DMS 273 treated with DMSO at 0.1 percent for 48 hours (cell line): ENCODE measurements at regions not wholly inside any gene's neighbourhood (a gene's known extent, or its start where the extent isn't known, plus 50 kb on each side); places are given as distances from the start of the nearest gene placed in this dataset.

Experiments used
- DNase-seq: peaks from one replicate; lab custom pipeline; 2025; lab: John Stamatoyannopoulos, UW

- DNase-seq = no peak
These were observed 211.5 kb upstream of the FOXN3 start for GRCh38 chr14:89628521-89628920.

DNA sequence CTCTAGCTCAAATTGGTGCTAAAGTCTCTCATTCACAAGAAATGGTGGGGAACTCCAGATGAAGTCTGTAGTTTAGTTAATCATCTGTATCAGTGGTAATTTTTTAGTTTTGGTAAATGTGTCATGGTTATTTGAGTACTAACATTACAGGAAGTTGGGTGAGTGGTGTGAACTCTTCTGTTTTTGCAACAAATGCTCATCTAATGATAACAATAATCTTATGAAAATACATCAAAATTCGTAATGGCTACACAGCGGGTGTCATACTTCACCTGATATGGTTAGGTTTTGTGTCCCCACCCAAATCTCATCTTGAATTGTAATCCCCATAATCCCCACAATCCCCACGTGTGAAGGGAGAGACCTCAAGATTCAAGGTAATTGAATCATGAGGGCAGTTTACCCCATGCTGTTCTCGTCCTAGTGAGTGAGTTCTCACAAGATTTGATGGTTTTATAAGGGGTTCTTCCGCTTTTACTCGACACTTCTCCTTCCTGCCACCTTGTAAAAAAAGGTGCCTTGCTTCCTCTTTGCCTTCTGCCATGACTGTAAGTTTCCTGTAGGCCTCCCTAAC is 209.3 kb upstream of the FOXN3 start:
- no peak for DNase-seq

DNA sequence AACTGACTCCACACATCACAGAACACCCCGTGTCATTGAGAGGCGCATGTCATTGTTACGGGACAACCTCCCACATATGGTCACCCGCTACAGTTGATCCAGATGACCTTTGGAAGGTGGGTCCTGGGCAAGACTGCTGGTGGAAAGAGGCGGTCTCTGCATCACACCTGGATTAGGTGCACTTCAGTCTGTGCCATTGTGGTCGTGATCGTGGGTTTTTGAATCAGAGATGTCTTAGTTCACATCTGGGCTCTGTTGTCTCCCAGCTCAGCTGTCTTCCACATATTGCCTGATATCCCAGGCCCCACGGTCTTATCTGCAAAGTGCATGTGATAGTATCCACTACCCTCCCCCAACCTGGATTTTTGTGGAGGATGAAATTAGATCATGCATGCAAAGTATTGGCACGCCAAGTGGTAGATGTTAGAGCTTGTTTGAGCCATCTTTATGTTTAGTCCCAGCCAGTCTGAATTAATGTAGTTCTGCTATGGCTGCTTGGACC is 208.7 kb upstream of the FOXN3 start:
- DNase-seq = no peak

GRCh38 chr14:89625244-89625713 is 208.2 kb upstream of the FOXN3 start:
- no peak for DNase-seq

DNA sequence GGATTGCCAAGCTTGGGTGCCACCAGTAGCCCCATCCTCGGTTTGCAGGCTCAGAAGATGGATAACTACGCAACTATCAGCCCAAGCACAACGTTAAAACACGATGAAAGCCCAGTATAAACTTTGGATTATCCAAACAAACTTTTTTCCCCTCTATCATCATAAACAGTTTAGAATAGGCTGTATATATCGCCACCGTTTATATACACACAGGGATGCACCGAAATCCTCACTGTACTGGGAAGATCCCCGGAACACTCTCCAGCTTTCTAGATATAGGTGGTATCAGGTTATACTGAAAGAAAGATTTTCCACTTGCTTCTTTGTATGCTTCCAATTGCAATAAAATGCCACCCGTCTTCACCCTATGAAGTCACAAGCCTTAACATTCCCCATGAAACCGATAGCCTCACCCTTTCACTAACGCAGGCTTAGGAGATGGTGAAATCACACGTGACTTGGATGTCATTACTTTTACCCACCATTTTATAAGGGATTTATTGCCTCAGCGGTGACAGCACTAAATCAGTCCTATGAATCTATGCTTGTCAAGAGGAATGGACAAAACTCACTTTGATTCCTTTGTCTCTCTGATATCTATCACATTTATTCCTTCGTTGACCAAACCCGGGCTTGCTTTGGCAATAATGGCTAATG is 207.6 kb upstream of the FOXN3 start:
- no peak for DNase-seq

GRCh38 chr14:89621791-89622638 is 205.0 kb upstream of the FOXN3 start:
- DNase-seq = no peak

- no peak for DNase-seq
These were observed 204.0 kb upstream of the FOXN3 start for GRCh38 chr14:89621009-89621421.

GRCh38 chr14:89620436-89620835 is 203.4 kb upstream of the FOXN3 start:
- DNase-seq = no peak

- DNase-seq = no peak
These were observed 202.6 kb upstream of the FOXN3 start for GRCh38 chr14:89619596-89619995.

GRCh38 chr14:89618811-89619551 is 201.9 kb upstream of the FOXN3 start:
- DNase-seq = peak; percentile 23

- no peak for DNase-seq
These were observed 201.3 kb upstream of the FOXN3 start for GRCh38 chr14:89618330-89618708.

DNA sequence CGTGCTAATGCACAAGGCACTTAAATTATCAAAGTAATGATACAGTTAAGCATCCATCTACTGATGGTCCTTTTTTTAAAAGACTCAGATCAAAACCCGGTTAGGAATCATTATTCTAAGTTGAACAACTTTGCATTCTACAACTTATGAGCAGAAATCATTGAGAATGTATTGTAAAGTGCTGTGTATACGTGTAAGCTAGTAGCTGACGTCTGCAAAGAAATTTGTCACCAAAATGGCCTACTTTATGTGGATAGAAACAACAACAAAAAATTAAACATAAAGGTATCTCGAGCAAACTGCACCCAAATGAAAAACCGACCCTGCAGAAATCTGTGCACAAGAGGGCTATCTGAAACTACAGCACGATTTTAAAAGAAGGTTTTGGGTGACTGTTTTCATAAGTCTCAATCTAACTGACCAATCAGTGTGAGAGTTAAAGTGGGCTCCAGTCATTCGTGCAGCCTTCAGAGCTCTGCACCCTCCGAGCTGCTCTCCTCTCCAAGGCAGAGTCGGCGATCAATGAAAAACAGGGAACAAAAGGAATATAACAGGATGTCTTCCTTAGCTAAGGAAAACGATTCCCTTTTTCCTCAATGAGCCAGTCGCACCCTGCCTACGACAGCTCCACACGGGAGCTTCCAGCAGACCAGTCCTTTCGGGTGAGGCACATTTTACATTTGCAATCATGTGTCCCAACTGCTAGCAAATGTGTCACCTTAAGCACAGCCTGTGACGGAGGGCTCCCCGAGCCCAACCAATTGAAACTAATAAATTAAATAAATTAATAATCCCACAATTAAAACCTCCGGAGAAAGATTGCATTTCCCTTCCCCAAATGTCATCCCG is 200.7 kb upstream of the FOXN3 start:
- peak; percentile 12 for DNase-seq

DNA sequence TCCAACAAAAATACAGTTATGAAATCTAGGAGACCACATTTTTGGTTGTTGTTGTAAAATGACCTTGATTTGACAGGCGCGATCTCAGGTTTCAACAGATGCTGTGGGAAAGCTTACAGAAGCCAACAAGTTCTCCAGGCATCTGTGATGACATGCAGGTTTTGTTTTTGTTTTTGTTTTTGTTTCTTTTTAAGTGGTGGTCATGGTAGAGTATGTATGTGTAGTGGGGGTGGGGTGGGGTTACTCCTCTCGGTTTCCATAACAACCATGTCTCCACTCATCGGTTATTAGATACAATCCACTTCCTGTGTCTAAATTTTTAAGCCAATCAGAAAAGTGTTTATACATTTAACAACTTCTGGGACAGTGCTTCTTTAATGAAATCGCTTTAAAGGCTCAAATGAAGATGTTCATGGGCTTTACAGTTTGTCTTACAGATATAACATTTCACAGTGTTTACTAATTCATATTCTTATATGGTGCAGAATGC is 199.9 kb upstream of the FOXN3 start:
- no peak for DNase-seq

DNA sequence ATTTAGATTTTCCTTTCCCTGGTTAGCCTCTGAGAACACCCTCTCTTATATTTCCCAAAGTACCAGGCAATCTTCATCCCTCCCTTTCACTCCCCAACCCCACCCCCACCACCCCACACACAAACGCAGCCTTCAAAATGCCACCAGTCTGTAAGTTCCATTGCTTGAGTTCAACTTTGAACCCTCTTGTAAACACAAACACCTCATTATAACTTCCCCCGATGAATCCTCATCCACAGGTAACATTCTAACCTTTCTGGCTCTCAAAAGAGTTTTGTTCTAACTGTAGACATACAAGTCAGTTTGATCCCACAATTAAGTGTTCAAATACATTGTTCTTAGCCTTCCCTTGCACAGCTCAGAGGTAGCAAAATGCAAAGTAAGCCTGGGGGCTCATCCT is 199.4 kb upstream of the FOXN3 start:
- no peak for DNase-seq

- no peak for DNase-seq
These were observed 198.4 kb upstream of the FOXN3 start for GRCh38 chr14:89615421-89615820.

DNA sequence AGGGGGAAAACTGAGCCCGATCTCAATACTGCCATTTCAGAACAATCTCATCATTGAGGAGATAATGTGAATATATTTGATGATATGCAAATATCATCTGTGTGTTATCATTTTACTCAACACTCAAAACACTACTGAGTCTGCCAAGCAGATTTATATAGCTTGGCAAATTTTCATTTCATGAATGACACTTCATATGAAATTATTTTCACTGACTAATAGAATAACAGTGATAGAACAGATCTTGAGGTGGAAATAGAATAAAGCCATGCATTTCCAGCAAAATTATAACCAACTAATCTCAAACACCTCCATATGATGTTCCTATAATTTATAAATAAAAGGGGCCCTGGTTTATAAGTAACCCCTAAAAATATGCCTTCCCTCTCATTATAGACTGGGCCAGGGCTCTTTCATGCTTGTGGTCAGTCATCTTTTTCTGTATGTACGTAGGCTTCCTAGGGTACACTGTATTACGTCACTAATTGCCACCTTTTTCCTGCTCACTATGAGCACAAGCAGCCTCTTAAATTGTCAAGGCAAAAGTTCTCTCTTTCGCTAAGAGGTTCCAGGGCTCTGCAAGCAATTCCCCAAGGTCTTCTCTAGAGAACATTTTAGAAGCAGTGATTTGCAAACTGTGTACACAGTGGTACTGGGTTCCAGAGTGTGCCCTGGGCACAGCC is 197.1 kb upstream of the FOXN3 start:
- no peak for DNase-seq

- no peak for DNase-seq
These were observed 196.4 kb upstream of the FOXN3 start for GRCh38 chr14:89613260-89614008.

GRCh38 chr14:89609500-89610100 is 192.6 kb upstream of the FOXN3 start:
- no peak for DNase-seq

DNA sequence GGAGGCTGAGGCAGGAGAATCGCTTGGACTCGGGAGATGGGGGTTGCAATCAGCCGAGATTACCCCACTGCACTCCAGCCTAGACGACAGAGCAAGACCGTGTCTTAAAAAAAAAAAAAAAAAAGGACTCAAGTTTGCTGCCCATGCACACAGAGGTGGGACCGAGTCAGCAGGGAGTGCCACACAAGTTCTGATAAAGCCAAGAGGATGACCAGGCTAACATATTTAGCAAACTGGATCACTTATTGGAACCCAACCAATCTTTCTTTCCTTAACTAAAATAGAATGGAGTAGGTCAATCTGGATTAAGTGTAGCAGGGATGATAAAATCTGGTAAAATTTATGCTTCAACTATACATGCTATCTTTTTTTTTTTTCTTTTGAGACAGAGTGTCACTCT is 190.4 kb upstream of the FOXN3 start:
- no peak for DNase-seq
